Smooth muscle cell (in vitro differentiated cells): ENCODE measurements at regions not wholly inside any gene's neighbourhood (a gene's known extent, or its start where the extent isn't known, plus 50 kb on each side); places are given as distances from the start of the nearest gene placed in this dataset.

Experiments
- DNase-seq: peaks from one replicate; lab custom pipeline; 2025; ENCODE audit not compliant: unreplicated experiment; lab: John Stamatoyannopoulos, UW
- H2AFZ ChIP-seq: fragments of 200-600 bp; sonication (generic); 2 replicates; pipeline ENCODE4 v1.6.0; 2016; ENCODE audit warnings: antibody characterized with exemption, low read depth, mild to moderate bottlenecking
- H3F3A ChIP-seq: fragments of 200-600 bp; sonication (generic); 2 replicates; pipeline ENCODE4 v1.6.0; 2017; ENCODE audit warnings: antibody characterized with exemption, low read depth
- H3K27ac ChIP-seq: fragments of 200-600 bp; sonication (generic); 2 replicates; pipeline ENCODE4 v1.5.1; 2016; ENCODE audit warnings: low read depth, mild to moderate bottlenecking
- H3K27me3 ChIP-seq: fragments of 200-600 bp; sonication (generic); 2 replicates; pipeline ENCODE4 v1.6.1; 2016; ENCODE audit warnings: low read depth, mild to moderate bottlenecking
- H3K36me3 ChIP-seq: fragments of 200-600 bp; sonication (generic); 2 replicates; pipeline ENCODE4 v1.5.1; 2016; ENCODE audit warnings: low read depth
- H3K4me1 ChIP-seq: fragments of 200-600 bp; sonication (generic); 2 replicates; pipeline ENCODE4 v1.5.1; 2016; ENCODE audit warnings: low read depth
- H3K4me2 ChIP-seq: fragments of 200-600 bp; sonication (generic); 2 replicates; pipeline ENCODE4 v1.6.0; 2016; ENCODE audit warnings: mild to moderate bottlenecking
- H3K4me3 ChIP-seq: fragments of 200-600 bp; sonication (generic); 2 replicates; pipeline ENCODE4 v1.5.1; 2016; ENCODE audit warnings: mild to moderate bottlenecking
- H3K79me2 ChIP-seq: fragments of 200-600 bp; sonication (generic); 2 replicates; pipeline ENCODE4 v1.6.0; 2016; ENCODE audit warnings: low read depth, mild to moderate bottlenecking
- H3K9ac ChIP-seq: fragments of 200-600 bp; sonication (generic); 2 replicates; pipeline ENCODE4 v1.6.0; 2016; ENCODE audit warnings: low read depth
- H3K9me3 ChIP-seq: fragments of 200-600 bp; sonication (generic); replicated peaks from 2 replicates; pipeline ENCODE4 v1.5.1; 2016; ENCODE audit warnings: low read depth
- H4K20me1 ChIP-seq: fragments of 200-600 bp; sonication (generic); 2 replicates; pipeline ENCODE4 v1.6.0; 2016; ENCODE audit warnings: low read depth
- CTCF ChIP-seq: fragments of 200-600 bp; sonication (generic); IDR thresholded peaks from 2 replicates; pipeline ENCODE4 v1.5.1; 2017; ENCODE audit warnings: borderline replicate concordance, mild to moderate bottlenecking, antibody characterized with exemption; ENCODE audit not compliant: insufficient read depth, poor library complexity, severe bottlenecking
- WGBS: methylation state at CpG from one replicate; pipeline ENCODE4 v1.1.7; 2016; ENCODE audit warnings: low lambda C conversion rate; 5-methylcytosine and 5-hydroxymethylcytosine counted together

- peak overlapping the region; percentile 70 for H2AFZ ChIP-seq
- WGBS, result 11% methylated on average over 4 of the region's 4 CpGs
Observed at GRCh38 chr13:73556902-73557301, 498.1 kb downstream of the KLF5 start.

GRCh38 chr13:73556128-73556527, 497.3 kb downstream of the KLF5 start:
- Histone ChIP-seq H3K9me3 (no peaks in the 10 kb centered on the region), H3K4me2 (peak overlapping the region; percentile 55), H3K4me3 (no peak overlapping the region), H3K27me3 (no peaks in the 10 kb centered on the region), H3F3A (no peaks in the 10 kb centered on the region), H3K36me3 (no peaks in the 10 kb centered on the region), H3K27ac (peak overlapping the region; percentile 62), H2AFZ (peak overlapping the region; percentile 43), H3K79me2 (no peaks in the 10 kb centered on the region), H3K9ac (no peak overlapping the region), H3K4me1 (no peaks in the 10 kb centered on the region), H4K20me1 (no peaks in the 10 kb centered on the region)
- TF ChIP-seq CTCF, result no peak
- DNase-seq, result no peak
- WGBS, result 69% methylated on average over 2 of the region's 2 CpGs

More at GRCh38 chr13:73556902-73557301, 498.1 kb downstream of the KLF5 start:
- TF ChIP-seq CTCF, result no peak
- no peak overlapping the region for H3K9ac ChIP-seq
- H4K20me1 ChIP-seq, result no peaks in the 10 kb centered on the region
- peak overlapping the region; percentile 4 for H3K4me3 ChIP-seq
- no peaks in the 10 kb centered on the region for H3K4me1 ChIP-seq
- H3K27me3 ChIP-seq, result no peaks in the 10 kb centered on the region
- H3K36me3 ChIP-seq, result no peaks in the 10 kb centered on the region
- no peak for DNase-seq
- H3K9me3 ChIP-seq, result no peaks in the 10 kb centered on the region
- H3K4me2 ChIP-seq, result peak overlapping the region; percentile 55
- H3K79me2 ChIP-seq, result no peaks in the 10 kb centered on the region
- H3K27ac ChIP-seq, result peak overlapping the region; percentile 62
- no peaks in the 10 kb centered on the region for H3F3A ChIP-seq

DNA sequence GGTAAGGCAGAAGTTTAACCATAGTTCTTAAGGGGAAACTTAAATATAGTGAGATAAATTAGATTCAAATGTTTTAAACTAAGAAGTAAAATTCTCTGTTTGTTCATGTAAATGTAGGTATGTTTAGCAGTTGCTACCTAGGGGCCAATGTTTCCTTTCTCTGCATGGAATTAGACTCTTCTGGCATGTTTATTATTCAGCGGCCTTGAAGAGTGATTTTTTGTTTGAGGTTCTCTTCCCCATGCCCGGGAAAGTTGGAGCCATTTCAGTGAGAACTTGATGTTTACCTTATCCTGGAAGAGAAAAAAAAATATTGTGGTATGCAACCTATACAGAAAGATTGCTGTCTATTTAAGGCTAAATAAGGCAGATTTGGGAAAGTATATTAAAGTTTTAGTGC, 492.9 kb downstream of the KLF5 start:
- Histone ChIP-seq H3K9me3 (no peaks in the 10 kb centered on the region), H3K27ac (no peak overlapping the region), H3K4me3 (no peak overlapping the region), H3K36me3 (no peaks in the 10 kb centered on the region), H2AFZ (no peak overlapping the region), H3K79me2 (no peaks in the 10 kb centered on the region), H3K4me2 (no peak overlapping the region), H3K27me3 (no peaks in the 10 kb centered on the region), H3K9ac (no peak overlapping the region), H3K4me1 (no peaks in the 10 kb centered on the region), H4K20me1 (no peaks in the 10 kb centered on the region), H3F3A (no peaks in the 10 kb centered on the region)
- TF ChIP-seq CTCF, result no peak
- DNase-seq, result no peak
- 90% methylated on average over 2 of the region's 2 CpGs for WGBS

GRCh38 chr13:73549717-73550116, 490.9 kb downstream of the KLF5 start:
- Histone ChIP-seq H3K27me3 (no peaks in the 10 kb centered on the region), H2AFZ (no peak overlapping the region), H4K20me1 (no peaks in the 10 kb centered on the region), H3K4me2 (no peak overlapping the region), H3K4me1 (no peaks in the 10 kb centered on the region), H3K9me3 (no peaks in the 10 kb centered on the region), H3K9ac (no peak overlapping the region), H3K36me3 (no peaks in the 10 kb centered on the region), H3K79me2 (no peaks in the 10 kb centered on the region), H3K4me3 (no peak overlapping the region), H3K27ac (no peak overlapping the region), H3F3A (no peaks in the 10 kb centered on the region)
- 86% methylated on average over 3 of the region's 3 CpGs for WGBS
- no peak for TF ChIP-seq CTCF
- DNase-seq, result no peak
